Activated CD8-positive, alpha-beta memory T cell treated with anti-CD3 and anti-CD28 coated beads, Interleukin-2, amount 50 U/mL, for 4 hours (primary cell): ENCODE measurements at regions not wholly inside any gene's neighbourhood (a gene's known extent, or its start where the extent isn't known, plus 50 kb on each side); places are given as distances from the start of the nearest gene placed in this dataset.

ENCODE experiments used
- DNase-seq: peaks from one replicate; pipeline ENCODE4 v3.0.0-alpha.2; 2020

DNA sequence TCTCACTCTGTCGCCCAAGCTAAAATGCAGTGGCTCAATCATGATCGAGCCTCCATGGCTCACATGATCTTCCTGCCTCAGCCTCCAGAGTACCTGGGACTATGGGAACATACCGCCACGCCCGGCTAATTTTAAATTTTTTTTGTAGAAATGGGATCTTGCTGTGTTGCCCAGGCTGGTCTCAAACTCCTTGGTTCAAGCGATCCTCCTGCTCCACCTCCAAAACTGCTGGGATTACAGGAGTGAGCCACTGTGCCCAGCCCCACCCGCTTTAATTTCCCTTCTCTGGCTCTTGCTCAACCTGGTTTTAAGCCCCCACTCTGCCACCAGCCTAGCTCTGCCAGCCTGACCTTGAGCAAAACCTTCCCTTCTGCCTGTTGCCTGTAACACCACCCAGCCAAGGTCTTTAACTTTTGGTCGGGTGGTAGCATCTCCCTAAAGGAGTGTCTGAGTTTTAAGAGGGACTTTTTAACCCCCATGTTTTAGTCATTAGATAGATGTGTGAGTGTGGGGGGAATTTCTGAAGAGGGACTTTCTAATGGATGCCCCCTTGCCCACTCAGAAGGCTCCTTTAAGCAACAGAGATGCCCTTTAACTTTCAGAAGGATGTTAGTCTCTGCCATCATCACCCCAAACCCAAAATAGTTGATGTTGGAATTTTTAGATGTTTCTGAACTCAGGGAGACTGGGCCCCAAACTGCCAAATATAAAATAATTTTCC lies 71.8 kb upstream of the FOXP4 start:
- DNase-seq: no peak

DNA sequence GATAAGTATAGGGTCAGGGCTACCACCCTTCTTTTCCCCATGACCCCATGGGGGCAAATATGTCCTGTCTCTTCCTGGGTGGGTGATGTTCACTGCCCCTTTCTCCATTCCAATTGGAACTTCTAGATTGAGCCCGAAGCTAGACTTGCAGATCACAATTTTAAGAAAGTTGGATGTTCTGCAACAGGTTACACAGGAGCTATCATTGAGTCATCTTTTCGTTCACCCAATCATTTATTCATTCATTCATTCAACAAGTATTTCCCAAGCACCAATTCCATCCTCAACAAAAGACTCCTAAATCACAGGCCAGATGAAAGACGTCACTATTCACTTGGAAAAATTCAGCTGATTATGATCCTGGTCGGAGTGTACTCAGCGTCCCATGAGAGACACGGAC lies 71.0 kb upstream of the FOXP4 start:
- DNase-seq: no peak

DNA sequence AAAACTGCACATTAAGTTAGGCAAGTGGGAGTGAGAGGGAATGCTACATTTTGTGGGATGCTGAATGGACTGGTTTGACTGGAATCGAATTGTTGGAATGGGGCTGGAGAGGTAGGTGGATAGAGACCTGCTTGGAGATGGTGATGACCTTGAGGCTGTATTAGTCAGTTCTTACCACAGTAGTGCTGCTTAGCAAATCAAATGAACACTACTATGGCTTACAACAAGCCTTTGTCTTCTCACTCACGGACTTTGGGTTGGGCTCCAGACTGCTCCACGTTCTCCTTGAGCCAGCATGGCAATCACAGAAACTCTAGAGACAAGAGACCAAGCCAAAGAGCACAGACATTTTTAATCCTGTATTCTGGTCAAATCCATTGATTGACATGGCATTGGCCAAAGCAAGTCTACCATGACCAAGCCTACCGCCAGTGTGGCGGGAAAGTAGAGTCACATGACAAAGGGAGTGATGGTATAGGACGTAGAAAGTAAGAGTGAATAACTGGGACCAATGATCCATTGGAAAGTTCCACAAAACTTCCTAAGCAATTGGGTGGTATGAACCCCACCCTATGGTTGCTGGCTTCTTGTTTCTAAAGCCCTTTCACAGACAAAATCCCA lies 70.3 kb upstream of the FOXP4 start:
- no peak for DNase-seq

DNA sequence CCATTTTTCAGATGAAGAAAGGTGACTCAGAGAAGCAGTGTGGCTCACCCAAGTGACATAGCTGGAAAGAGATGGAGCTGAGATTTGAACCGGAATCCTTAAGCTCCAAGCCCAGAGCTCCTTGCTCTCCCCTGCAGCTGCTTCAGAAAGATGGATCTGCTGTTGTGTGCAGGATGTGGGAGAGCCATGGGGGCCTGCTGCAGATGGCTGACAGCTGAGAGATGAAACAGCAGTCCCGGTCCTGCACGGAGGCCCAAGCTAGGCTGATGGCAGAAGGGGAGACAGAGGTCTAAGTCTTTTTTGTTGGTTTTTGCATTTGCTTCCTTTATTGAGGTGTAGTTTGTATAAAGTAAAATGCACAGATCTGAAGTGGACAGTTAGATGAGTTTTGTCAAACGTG lies 69.8 kb upstream of the FOXP4 start:
- no peak for DNase-seq

DNA sequence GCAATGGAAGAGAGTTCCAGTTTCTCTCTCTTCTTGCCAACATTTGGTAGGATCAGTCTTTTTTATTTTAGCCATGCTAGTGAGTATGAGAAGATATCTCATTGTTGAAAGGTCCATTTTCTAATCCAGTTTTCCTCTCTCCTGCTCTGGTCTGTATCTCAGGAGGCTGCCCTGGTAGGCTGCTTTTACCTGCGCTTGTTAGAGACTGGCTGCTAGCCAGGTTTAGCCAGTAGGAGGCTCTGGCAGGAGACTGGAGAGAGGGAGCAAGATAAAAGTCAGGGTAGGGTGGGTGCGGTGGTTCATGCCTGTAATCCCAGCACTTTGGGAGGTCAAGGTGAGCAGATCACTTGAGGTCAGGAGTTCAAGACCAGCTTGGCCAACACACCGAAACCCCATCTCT lies 68.6 kb upstream of the FOXP4 start:
- no peak for DNase-seq

DNA sequence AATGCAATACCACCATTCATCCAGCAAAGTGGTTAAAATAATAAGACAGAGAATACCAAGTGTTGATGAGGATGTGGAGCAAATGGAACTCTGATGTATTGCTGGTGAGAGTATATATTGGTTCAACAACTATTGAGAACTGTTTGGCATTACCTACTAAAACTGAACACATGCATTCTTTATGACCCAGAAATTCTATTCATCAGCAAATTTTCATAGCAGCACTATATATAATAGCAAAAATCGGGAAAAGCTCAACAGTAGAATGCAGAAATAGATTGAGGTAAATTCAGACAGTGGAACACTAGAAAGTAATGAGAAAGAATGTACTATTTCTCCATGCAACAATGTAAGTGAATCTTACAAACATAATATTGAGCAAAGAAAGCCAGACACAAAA lies 62.2 kb upstream of the FOXP4 start:
- no peak for DNase-seq

DNA sequence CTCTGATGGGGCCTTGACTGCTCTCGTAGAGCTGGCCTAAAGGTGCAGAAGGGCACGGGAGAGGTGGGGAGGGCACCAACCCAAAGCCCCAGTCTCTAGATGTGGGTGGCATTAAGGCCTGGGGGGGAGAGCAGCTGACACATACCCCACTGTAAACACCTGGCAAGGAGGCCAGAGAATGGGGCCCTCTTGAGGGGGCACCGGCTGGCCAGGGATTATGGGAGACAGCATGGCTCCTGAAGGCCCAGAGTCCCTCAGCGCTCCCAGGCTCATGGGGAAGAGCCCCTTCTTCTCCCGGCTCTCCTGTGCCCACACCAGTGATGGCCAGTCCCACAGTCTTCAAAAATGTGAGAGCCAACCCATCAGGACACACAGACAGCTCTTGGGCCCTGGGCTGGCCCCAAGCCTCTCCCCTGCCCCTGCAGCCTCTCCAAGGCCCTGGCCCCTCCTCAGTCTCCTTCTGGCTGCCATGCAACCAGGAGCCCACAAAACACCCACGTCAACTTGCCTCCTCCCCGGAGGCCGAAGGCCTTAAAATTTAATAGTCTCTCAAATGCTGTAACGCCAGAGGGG lies 58.2 kb upstream of the FOXP4 start:
- no peak for DNase-seq

DNA sequence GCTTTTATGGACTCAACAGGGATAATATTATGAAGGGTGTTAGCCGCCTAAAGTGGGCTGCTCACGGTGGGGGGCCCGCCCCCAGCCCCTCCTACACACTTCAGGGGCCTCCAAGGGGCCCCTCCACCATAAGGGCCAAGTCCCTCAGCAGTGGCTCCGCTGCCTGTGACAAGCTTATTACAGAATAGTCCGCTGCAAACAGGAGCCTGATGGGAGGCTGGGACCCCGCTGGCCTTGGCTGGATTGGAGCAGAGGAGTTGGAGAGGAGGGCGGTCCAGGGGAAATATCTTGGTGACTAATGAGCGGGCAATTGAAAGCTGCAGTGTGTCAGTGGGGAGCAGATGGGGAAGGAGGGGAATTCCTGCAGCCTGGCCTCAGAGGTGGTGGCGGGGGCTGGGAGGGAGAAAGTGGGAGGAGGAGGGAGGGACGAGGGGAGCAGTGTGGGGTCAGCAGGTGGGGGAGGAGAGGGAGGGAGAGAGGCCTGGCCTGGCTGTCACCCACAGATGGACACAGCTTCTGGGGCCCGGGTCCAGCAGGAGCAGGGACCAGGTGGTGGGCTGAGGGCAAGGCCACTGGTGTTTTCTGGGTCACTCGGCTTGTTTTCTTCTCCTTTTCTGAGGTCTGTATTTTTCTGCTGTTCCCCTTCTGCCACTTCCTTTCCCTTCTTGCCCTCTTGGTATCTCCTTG lies 57.6 kb upstream of the FOXP4 start:
- no peak for DNase-seq

DNA sequence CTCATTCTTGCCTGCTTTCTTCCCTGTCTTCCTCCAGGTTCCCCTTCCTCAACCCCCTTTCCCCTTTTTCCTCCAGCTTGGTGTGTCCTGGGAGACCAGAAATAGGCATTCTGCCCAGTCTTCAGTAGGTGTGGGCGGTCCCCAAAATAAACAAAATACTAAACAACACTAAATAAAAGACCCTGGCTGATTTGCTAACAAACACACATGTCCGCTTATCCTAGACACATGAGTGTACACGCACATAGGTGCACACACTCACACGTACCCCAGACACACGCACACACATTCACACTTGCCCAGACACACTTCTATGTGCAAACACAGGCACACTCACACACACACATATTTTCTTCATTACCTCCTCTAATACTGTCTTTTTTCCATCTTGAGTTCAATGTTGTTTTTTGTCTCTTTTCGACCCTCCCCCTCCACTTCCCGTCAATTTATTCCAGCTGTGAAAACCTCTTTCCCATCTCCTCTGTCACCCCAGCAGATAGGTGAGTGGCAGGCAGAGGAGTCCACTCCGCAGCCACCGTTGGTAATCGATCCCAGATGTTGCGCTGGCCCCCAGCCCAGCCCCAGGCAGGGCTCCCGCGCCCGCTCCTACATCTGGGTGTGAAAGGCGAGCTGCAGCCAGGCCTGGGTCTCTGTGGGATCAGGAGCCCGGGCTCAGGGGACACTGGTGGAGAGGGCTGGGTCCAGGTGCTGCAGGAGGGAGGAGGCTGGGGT lies 56.9 kb upstream of the FOXP4 start:
- no peak for DNase-seq

DNA sequence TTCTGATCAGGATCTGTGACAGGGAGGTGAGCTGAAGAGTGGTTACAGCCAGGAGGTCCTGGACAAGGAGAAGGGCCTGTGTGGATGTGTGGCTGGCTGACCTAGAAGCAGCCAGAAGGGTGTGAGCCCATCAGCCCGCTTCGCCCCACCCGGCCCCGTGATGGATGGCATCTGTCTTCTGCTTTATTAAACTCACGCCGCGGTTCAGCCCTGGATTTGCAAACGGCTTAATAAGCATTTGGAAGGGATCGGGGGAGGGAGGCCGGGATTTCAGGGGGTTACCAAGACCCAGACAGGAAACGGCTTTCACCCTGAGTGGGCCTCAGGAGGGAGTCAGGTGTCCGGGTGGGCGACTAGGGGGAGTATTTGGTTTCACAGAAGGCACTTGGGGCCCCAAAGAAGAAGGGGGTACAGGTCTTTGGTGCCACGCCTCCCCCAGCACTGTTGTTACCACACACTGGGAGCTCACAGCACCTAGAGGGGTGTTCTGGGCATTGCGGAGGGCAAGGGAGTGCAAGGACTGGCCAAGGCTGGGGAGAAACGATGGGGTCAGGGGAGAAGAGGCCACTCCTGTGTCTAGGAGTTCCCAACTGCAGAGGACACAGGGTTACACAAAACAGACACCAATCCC lies 53.8 kb upstream of the FOXP4 start:
- no peak for DNase-seq

DNA sequence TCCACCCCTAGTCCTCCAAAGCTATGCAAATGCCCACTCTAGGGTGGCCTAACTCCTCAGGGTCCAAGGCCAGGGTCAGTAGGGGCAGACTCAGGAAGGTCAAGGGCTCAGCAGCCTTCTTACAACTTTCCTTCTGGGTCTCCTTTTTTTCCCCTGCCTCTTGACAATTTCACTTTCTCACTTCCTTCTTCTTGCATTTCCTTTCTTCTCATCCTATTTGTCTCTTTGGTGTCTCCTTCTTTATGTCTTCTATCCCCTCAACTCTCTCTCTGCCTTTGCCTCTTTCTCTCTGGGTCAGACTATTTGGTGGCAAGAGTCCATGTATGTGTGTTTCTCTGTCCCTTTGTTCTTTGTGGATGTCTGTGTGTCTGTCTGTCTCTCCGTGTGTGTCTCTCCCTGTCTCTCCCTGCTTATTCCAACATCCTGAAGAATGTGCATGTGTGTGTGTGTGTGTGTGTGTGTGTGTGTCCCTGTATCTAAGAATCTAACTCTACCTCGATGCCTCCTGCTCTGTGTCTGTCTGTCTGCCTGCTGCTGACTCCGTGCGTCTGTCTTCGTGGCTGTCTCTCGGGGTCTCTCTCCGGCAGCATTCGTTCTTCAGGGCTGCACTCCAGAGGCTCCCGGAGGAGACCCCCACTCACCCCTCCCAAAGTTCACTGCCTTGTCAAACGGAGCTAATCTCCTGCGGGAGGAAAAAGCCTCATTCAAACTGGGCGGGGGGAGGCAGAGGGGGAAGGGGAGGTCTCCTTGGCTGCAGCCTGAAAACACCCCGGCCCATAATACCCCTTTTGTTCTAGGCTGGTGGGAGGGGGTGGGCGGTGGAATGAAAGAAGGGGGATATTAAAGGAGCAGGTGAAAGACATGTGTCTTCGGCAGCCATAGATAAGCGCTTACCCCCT lies 51.7 kb upstream of the FOXP4 start:
- no peak for DNase-seq
